Endodermal cell (in vitro differentiated cells): ENCODE measurements at regions not wholly inside any gene's neighbourhood (a gene's known extent, or its start where the extent isn't known, plus 50 kb on each side); places are given as distances from the start of the nearest gene placed in this dataset.
A peak's percentile ranks its signal among the peaks of the same experiment; 100 is the strongest.

Experiments used
- DNase-seq: peaks from one replicate; pipeline ENCODE4 v3.0.0-alpha.2; 2017
- H3K27ac ChIP-seq: 2 replicates; pipeline ENCODE4 v1.5.1; 2013; ENCODE audit warnings: mild to moderate bottlenecking, low read depth, low read length, moderate library complexity
- H3K27me3 ChIP-seq: 2 replicates; pipeline ENCODE4 v1.6.1; 2013; ENCODE audit warnings: mild to moderate bottlenecking, low read length, moderate library complexity; ENCODE audit not compliant: insufficient read depth, control insufficient read depth, poor library complexity, severe bottlenecking
- H3K36me3 ChIP-seq: 2 replicates; pipeline ENCODE4 v1.7.0; 2013; ENCODE audit warnings: mild to moderate bottlenecking, low read length, moderate library complexity; ENCODE audit not compliant: control insufficient read depth, insufficient read depth
- H3K4me1 ChIP-seq: one replicate; pipeline ENCODE4 v1.7.0; 2013; ENCODE audit warnings: low read length; ENCODE audit not compliant: control insufficient read depth, insufficient read depth
- H3K4me3 ChIP-seq: 2 replicates; pipeline ENCODE4 v1.5.1; 2013; ENCODE audit warnings: mild to moderate bottlenecking, low read length, moderate library complexity
- H3K9ac ChIP-seq: 2 replicates; pipeline ENCODE4 v1.6.1; 2013; ENCODE audit warnings: mild to moderate bottlenecking, low read length, moderate library complexity; ENCODE audit not compliant: poor library complexity, severe bottlenecking; ENCODE audit errors: extremely low read depth
- H3K9me3 ChIP-seq: 2 replicates; pipeline ENCODE4 v1.6.1; 2013; ENCODE audit warnings: mild to moderate bottlenecking, low read length, moderate library complexity; ENCODE audit not compliant: control insufficient read depth
- H3K27ac Mint-ChIP-seq: 2 replicates; pipeline ENCODE4 v1.8.0; 2020; ENCODE audit warnings: mixed read lengths
- H3K27me3 Mint-ChIP-seq: 2 replicates; pipeline ENCODE4 v1.8.0; 2021; ENCODE audit warnings: mild to moderate bottlenecking, mixed read lengths; ENCODE audit not compliant: insufficient read depth
- H3K36me3 Mint-ChIP-seq: 2 replicates; pipeline ENCODE4 v1.8.0; 2020; ENCODE audit warnings: low read depth, mixed read lengths
- H3K4me1 Mint-ChIP-seq: 2 replicates; pipeline ENCODE4 v1.8.0; 2020; ENCODE audit warnings: mixed read lengths
- H3K4me3 Mint-ChIP-seq: 2 replicates; pipeline ENCODE4 v1.8.0; 2020; ENCODE audit warnings: mild to moderate bottlenecking, moderate library complexity, mixed read lengths
- H3K9me3 Mint-ChIP-seq: 2 replicates; pipeline ENCODE4 v1.8.0; 2020; ENCODE audit warnings: mild to moderate bottlenecking, mixed read lengths
- CTCF ChIP-seq: fragments of 200-600 bp; sonication (generic); conservative IDR thresholded peaks from 2 replicates; pipeline ENCODE4 v1.5.0; 2021; ENCODE audit warnings: antibody characterized with exemption, mild to moderate bottlenecking
- WGBS, 2 experiments: methylation state at CpG; one replicate each; pipeline versions ENCODE4 v1.1.5 to v1.1.7; 2013; ENCODE audit warnings: missing lambda C conversion rate in 2 of 2, mixed read lengths in 1 of 2; ENCODE audit not compliant: insufficient coverage in 1 of 2, insufficient read length in 1 of 2; 5-methylcytosine and 5-hydroxymethylcytosine counted together

DNA sequence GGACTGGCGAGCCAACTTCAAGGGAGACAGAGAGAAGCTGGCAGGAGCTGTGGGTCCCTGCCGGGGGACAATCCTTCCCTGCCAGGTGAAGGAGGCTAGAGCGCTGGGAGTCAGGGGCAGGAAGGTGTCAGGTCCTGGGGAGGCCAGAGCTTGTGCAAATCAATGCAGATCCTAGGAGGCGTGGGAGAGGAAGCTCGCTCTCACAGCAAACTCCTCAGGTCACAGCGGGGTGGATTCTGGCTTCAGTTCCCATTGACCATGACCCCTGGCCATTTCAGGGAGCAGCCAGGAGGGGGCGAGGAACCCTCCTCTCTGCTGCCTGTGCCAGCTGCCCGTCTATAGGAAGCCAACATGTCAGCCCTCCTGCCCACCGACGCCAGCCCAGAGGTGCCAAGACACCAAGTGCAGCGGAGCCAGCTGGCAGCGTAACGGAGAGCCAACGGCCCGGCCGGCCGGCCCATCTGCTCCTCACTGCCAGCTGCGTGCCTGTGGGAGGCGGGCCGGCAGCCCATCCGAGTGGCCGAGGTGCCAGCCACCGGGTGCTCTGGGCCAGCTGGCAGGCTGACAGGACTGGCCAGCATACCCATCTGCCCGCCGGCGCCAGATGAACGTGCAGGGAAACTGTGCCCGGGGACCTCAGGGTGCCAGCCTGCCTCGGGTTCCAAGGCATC lies 374.8 kb downstream of the MIAT start:
- H3K9me3 Mint-ChIP-seq, result peaks cover 5% of the 10 kb centered on the region
- H3K36me3 Mint-ChIP-seq, result no peaks in the 10 kb centered on the region
- H3K9ac ChIP-seq, result no peak overlapping the region
- no peaks in the 10 kb centered on the region for H3K36me3 ChIP-seq
- H3K9me3 ChIP-seq, result no peaks in the 10 kb centered on the region
- peaks cover 4% of the 10 kb centered on the region for H3K4me1 Mint-ChIP-seq
- no peaks in the 10 kb centered on the region for H3K27me3 ChIP-seq
- TF ChIP-seq CTCF, result peak; percentile 81
- no peak overlapping the region for H3K4me3 ChIP-seq
- 65 to 76% methylated on average over 14 to 29 of the region's 29 CpGs for WGBS, 2 experiments
- no peak overlapping the region for H3K27ac Mint-ChIP-seq
- DNase-seq, result peak; percentile 95
- no peak overlapping the region for H3K27ac ChIP-seq
- H3K4me1 ChIP-seq, result peaks cover 3% of the 10 kb centered on the region
- H3K27me3 Mint-ChIP-seq, result peaks cover 15% of the 10 kb centered on the region
- H3K4me3 Mint-ChIP-seq, result no peak overlapping the region

DNA sequence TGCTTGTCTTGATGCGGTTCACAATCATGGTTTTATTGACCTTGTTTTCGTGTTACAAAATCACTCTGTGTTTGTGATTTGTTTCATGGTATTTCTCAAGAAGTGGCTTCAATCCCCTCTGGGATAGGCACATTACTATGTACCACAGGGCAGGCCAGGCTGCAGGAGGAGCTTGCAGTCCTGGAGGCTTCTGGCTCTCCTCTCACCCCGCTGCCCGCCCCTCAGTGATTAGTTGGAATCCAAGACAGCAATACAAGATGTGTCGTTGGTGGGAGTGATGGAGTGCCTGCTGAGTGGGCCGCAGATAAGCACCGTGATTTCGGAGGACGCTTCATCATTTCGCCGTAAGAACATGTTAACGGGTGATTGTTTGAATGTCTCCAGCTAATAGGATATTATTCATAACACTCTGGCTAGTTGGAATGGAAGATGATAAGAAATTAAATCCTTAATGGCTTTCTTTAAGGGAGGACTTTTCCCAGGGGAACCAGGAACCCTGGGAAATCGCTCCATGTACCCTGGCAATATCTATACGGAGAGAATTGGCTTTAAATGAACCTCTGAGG lies 384.4 kb downstream of the MIAT start:
- peaks cover 12% of the 10 kb centered on the region for H3K9me3 Mint-ChIP-seq
- Histone ChIP-seq H3K4me1 (no peaks in the 10 kb centered on the region), H3K27me3 (no peaks in the 10 kb centered on the region), H3K9ac (no peak overlapping the region), H3K9me3 (peaks cover 10% of the 10 kb centered on the region), H3K27ac (no peak overlapping the region), H3K36me3 (no peaks in the 10 kb centered on the region), H3K4me3 (no peak overlapping the region)
- WGBS, 2 experiments, result 88 to 89% methylated on average over 13 to 14 of the region's 14 CpGs
- DNase-seq, result no peak
- no peak overlapping the region for H3K27ac Mint-ChIP-seq
- no peaks in the 10 kb centered on the region for H3K36me3 Mint-ChIP-seq
- H3K4me1 Mint-ChIP-seq, result peaks cover 13% of the 10 kb centered on the region
- peaks cover 32% of the 10 kb centered on the region for H3K27me3 Mint-ChIP-seq
- TF ChIP-seq CTCF, result no peak
- H3K4me3 Mint-ChIP-seq, result no peak overlapping the region

GRCh38 chr22:27043262-27043661 lies 385.9 kb downstream of the MIAT start:
- Histone ChIP-seq H3K4me1 (no peaks in the 10 kb centered on the region), H3K9ac (no peak overlapping the region), H3K9me3 (peaks cover 10% of the 10 kb centered on the region), H3K27ac (no peak overlapping the region), H3K4me3 (no peak overlapping the region), H3K36me3 (no peaks in the 10 kb centered on the region), H3K27me3 (no peaks in the 10 kb centered on the region)
- Mint-ChIP-seq H3K9me3 (peaks cover 8% of the 10 kb centered on the region), H3K4me3 (no peak overlapping the region), H3K36me3 (no peaks in the 10 kb centered on the region), H3K27ac (no peak overlapping the region), H3K4me1 (peaks cover 13% of the 10 kb centered on the region), H3K27me3 (peaks cover 23% of the 10 kb centered on the region)
- 84 to 100% methylated on average over 4 to 5 of the region's 5 CpGs for WGBS, 2 experiments
- no peak for DNase-seq
- no peak for TF ChIP-seq CTCF
